ENCODE measurements at regions not wholly inside any gene's neighbourhood (a gene's known extent, or its start where the extent isn't known, plus 50 kb on each side); places are given as distances from the start of the nearest gene placed in this dataset.
"Not testable (repeated sequence)": the region's sequence is repeated elsewhere in the genome, so short reads cannot be mapped to it uniquely, and the experiment has no call there.

DNA sequence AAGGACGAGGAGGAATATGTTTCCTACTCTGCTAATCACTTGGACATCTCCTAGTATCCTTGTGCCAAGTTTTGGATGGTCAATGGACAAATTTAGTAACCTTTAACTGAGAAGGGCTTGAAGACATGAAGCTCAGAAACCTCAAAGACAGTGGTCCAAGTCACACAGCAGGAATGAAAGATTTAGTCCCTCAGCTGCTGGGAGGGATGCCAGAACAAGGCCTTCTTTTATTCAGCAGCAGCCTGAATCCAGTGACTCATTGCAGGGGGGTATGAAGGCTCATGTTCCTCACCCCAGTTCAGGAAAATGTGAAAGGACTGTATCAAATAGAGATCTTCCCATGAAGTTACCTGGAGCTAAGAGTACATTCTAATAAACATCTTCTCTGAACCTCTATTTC lies 214.9 kb upstream of the UGT8 start:
- no peak for DNase-seq

DNA sequence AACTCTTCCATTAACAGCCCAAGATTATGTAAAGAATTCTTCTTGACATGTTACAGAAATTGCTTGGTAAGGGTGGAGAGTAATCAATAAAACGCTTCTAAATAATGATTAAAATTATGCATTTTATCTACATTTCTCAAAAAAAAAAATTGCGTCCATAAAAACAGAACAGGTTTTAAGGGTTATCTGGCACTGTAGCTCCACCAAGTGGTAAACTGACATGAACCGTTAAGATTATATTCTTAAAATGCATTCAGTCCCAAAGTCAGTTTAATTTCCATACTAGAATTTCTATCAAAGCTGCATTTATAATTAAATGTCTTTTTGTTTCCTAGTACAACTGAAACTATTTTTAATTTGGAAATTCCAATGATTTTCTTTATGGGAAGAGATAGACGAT lies 214.0 kb upstream of the UGT8 start:
- DNase-seq: no peak

DNA sequence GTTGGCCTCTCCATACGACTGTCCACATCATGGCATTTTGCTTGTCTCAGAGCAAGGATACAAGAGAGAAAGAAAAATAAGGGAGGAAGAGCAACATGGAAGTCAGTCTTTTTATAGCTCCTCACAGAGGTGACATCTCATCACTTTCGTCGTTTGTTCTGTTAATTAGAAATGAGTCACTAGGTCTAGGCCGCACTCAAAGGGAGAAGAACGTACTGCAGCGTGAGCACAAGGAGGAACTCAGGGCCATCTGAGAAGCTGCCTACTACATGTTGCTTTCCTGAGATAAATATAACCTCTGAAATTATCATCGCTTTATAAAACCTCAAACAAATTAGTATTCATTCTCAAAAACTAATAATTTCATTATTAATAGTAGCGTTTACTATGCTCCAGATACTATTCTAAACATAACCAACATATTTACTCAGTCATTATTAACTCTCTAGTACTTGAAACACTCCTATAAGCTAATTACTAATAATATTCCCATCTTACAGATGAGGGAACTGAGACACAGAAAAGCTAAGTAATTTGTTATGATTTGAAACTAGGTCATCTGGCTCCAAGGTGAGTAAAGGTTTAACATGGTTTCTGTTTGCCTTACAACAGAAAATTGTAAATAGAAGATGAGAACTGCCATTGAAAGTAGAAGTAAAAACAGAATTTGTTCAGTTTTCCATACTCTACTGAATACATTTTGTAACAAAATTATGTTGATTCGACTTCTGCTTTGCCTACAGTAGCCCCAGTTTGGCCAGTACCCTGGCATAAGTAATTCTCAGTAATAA lies 213.2 kb upstream of the UGT8 start:
- no peak for DNase-seq

GRCh38 chr4:114386637-114387233 lies 211.9 kb upstream of the UGT8 start:
- no peak for DNase-seq

DNA sequence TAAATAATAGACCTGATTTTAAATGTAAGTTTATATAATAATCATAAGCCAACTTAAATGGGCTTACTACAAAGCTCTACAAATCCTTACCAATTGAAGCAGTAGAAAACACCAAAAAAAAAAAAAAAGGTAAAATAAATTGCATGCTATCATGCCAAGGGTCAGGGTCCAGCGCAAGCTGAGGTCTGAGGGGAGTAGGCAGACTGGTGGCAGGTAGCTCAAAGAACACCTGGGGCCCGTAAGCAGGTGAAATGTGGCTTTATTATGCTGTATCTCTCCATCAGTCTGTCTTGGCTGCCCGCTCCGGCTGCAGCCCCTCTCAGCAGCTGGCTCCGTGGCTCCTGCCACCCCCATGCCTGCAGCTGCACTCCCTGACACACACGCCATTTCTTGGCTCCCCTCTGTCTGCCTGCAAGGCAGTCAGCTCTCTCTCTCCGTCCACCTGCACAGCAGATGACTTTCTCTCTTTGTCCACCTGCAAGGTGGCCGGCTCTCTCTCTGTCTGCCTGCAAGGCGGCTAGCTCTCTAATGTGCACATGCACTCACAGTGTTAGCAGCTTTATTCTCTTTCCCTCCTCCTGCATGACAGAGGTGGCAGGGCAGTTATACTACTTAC lies 209.4 kb upstream of the UGT8 start:
- DNase-seq: no peak

DNA sequence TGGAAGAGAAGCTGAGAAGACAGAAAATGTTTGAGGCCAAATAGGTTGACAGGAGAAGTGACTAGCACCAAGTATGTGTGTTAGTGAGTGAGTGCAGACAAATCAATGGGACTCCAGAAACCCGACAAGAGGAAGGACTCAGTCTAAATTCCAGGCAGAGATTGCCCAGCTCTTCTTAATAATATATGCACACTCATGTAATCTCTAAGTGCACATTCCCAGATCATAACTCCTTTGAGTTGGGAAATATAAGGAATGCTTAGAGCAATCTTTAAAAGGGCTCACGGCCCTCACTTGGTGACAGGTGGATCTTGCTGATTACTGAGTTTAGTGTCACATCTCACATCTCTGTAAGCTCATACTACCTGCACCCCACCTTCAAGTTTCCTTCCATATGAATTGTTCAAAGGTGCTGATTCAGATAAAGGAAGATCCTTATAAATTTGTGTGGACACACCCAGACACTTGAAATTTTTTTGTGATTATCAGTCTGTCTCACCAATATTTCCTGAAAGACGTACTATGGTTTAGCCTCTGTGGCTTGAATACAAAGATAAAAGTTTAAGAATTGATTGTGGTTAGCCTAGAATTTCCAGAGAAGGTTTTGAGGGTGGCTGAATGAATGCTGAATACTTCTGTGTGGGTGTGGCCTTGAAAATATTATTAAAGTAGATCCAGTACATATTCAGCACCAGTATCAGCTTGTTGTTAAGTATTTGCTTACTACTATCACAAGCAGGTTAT lies 205.1 kb upstream of the UGT8 start:
- DNase-seq: no peak

DNA sequence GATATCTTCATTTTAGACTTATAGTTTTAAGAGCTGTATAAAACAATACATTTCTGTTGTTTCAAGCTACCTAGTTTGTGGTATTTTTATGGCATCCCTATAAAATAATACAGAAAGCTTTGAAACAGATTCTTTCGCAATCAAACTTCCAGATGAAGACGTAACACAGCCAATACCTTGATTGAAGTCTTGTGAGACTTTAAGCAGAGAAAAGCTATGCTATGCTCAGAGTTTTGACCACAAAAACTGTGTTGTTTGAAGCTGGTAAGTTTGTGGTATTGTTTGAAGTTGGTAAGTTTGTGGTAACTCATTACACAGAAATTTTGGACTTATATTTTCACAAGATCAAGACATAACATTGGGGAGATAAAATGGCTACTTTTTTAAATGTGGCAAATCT lies 201.8 kb upstream of the UGT8 start:
- no peak for DNase-seq

DNA sequence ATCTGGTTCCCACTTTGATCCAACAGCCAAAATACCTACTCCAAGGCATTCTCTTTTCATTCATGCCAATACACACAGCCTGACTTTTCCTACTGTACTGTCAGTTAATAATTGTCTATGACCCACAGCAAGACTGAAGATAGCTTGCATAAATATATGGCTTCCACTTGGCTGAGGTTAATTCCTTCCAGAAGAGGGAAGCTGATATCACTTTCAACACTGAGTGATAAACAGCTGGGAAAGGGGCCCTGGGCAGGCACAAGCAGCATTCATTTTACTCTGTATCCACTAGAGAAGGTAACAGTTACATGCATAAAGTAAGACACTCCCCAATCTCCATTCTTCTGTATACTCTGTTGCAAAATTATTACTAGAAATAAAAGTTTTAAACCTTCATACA lies 200.2 kb upstream of the UGT8 start:
- DNase-seq: no peak

- no peak for DNase-seq
Measured at GRCh38 chr4:114399105-114399504, 199.5 kb upstream of the UGT8 start.

DNA sequence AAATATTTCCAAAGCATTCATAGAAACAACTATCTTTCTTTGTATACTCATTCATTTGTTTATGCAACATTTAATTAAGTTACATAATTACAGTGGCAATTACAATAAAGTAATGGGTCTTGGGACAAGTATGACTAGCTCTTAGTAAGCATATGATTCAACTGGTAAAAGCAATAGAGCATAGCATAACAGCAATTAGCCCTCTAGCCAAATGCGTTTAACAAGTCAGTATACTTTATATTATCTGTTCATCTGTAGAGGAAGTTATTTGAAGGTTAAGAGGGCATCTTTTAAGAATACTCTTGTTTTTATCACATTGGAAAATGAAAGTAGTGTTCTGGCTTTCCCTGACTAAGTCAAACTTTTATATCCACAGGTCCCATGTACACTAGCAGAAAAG lies 198.1 kb upstream of the UGT8 start:
- DNase-seq: no peak

DNA sequence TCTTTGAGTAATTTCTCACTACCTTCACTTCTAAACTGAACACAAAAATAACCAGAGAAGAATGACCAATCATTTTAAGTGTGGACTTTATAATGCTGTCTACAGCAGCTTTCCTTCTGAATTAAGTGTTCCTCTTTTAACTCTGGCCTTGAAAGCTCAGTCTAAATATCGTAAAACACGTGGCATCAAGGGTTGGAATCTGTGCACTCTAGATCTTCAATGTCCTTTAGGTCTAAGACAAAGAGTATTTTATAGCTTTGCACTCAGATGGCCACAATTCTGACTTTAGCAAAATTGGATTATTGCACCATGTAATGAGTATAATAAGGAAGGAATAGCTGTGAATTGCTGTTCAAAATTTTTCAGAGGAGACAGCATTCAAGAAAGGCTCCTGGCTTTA lies 197.1 kb upstream of the UGT8 start:
- no peak for DNase-seq

- no peak for DNase-seq
Measured at GRCh38 chr4:114417214-114417613, 181.4 kb upstream of the UGT8 start.

- DNase-seq: no peak
Measured at GRCh38 chr4:114420069-114420468, 178.5 kb upstream of the UGT8 start.

DNA sequence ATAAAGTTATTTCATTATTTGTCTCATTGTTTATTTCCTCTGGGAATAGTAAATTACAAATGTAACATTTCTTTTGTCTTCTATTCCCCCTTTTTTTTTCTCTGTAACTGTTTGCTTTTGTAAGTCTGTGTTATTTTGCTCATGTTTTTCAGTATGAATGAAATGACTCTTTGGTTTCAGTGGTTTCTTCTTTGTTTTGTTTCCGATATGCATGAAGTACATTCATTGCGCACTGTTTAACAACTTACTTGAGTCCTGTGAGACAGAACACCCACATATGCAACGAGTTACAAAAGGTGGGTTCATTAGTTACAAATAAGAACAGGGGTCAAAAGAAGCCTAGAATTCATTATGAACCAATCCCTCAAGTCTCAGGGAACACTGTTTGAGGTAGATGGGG lies 175.0 kb upstream of the UGT8 start:
- DNase-seq: no peak

GRCh38 chr4:114435116-114435515 lies 163.5 kb upstream of the UGT8 start:
- DNase-seq: no peak

DNA sequence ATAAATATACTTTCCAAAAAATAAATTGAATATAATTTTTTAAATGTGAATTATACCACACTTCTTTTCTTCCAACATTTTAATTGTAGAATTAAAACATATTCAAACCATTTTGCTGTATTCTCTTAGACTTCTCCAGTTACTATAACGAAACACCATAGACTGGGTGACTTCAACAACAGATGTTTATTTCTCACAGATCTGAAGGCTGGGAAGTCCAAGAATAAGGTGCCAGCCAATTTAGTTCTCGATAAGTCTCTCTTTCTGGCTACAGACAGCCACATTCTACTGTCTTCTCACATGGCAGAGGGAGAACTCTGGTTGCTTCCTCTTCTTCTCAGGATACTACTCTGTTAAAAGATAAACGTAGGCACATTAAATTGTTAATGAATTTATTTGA lies 155.8 kb upstream of the UGT8 start:
- no peak for DNase-seq

- no peak for DNase-seq
Measured at GRCh38 chr4:114444211-114444610, 154.4 kb upstream of the UGT8 start.

- DNase-seq: not testable (repeated sequence)
Measured at GRCh38 chr4:114447963-114448516, 150.6 kb upstream of the UGT8 start.

DNA sequence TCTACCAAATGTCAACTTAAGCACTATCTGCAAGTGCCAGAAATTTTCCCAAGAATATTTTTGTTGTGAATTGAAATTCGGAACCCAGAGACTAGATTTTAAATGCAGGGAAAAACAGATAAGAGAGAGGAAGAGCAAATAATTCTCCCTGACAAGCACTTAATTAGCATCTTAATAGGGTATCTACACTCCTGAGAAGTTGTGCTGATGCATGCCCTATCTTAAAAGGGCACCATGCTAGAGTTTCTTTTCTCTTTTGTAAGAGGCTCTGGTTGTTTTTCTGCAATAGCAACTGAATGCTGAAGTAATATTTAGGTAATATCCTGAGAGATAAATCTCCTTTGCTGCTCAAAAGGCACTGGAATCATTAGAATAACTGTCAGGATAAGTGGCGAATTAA lies 139.9 kb upstream of the UGT8 start:
- no peak for DNase-seq

DNA sequence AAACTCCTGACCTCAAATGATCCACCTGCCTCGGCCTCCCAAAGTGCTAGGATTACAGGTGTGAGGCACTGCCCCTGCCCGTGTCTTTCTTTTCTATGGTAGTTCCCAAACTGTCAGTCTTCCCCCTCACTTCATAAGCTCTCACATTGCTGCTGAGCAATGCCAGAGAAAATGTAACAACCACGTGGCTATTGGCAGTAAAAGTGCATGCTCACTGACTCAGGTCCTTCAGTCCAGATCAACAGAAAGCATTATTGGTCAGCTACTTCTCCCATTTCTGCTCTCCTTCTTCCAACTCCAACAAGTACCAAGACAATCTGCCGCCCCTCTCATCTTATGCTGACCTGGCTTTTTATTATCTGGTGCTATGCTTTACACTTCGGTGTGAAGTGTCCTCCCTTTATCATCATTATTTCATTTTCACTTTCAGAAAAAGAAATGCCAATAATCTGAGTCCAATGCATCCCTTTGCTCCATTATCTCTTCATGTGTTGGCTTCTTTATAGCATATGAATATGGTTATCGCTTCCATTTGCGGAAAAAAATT lies 133.8 kb upstream of the UGT8 start:
- no peak for DNase-seq

DNA sequence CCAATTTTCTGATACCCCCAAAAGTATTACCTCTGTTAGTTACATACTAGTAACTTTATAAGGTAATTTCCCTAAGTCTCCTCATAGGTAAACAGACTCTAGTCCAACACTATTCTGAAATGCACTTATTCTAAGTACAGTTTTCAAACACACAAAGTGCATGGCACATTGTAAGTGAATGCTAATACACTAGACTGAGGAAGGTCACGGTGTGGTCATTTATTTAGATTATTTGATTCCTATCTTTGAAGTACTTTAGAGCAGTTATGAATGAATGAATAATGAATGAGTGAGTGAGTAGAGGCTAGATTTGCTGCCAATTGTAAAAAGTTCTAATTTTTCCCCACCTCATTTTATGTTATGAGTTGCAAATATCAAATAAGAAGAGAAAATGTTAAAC lies 132.8 kb upstream of the UGT8 start:
- no peak for DNase-seq

DNA sequence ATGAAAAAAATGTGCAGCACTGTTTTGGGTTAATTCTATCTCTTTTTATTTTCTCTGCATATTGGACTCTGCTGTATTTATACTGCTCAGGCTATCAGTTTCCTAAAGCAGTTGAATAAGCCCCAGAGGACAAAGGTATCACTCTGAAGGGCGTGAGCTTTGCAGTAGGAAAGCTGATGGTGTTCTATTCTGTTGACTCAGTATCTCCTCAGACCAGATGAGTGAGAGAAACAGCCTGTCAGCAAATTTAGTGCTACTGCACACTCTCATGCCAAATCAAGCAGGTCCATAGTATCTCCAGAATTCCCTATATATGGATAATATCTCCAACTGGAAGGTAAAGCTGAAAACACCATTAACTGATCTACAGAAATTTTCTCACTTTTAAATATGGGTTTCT lies 132.3 kb upstream of the UGT8 start:
- DNase-seq: no peak

Measured in DMS 273 treated with DMSO at 0.1 percent for 48 hours (cell line).